ENCODE measurements at regions not wholly inside any gene's neighbourhood (a gene's known extent, or its start where the extent isn't known, plus 50 kb on each side); places are given as distances from the start of the nearest gene placed in this dataset.

GRCh38 chr2:211070547-211070946, 514.1 kb downstream of the CPS1 start:
- DNase-seq = no peak

GRCh38 chr2:211077216-211077767, 520.9 kb downstream of the CPS1 start:
- DNase-seq = no peak

GRCh38 chr2:211084352-211084751, 528.0 kb downstream of the CPS1 start:
- DNase-seq = no peak

GRCh38 chr2:211085056-211085680, 528.8 kb downstream of the CPS1 start:
- DNase-seq = peak; percentile 44

GRCh38 chr2:211086049-211086448, 529.6 kb downstream of the CPS1 start:
- DNase-seq = no peak

GRCh38 chr2:211089127-211089526, 532.7 kb downstream of the CPS1 start:
- no peak for DNase-seq

GRCh38 chr2:211093743-211094303, 537.4 kb downstream of the CPS1 start:
- DNase-seq = no peak

GRCh38 chr2:211103989-211104388, 547.6 kb downstream of the CPS1 start:
- no peak for DNase-seq

GRCh38 chr2:211113334-211114175, 557.2 kb downstream of the CPS1 start:
- DNase-seq = no peak

- no peak for DNase-seq
Measured at GRCh38 chr2:211114826-211115455, 558.5 kb downstream of the CPS1 start.

GRCh38 chr2:211117026-211117425, 560.6 kb downstream of the CPS1 start:
- DNase-seq = no peak

GRCh38 chr2:211126256-211126655, 569.9 kb downstream of the CPS1 start:
- DNase-seq = no peak

GRCh38 chr2:211127501-211127900, 571.1 kb downstream of the CPS1 start:
- no peak for DNase-seq

GRCh38 chr2:211128287-211128686, 571.9 kb downstream of the CPS1 start:
- no peak for DNase-seq

GRCh38 chr2:211129798-211130197, 573.4 kb downstream of the CPS1 start:
- no peak for DNase-seq

GRCh38 chr2:211132046-211132445, 575.6 kb downstream of the CPS1 start:
- no peak for DNase-seq

GRCh38 chr2:211132573-211132972, 576.2 kb downstream of the CPS1 start:
- DNase-seq = no peak

- DNase-seq = no peak
Measured at GRCh38 chr2:211133766-211134165, 577.4 kb downstream of the CPS1 start.

GRCh38 chr2:211138551-211138950, 582.2 kb downstream of the CPS1 start:
- DNase-seq = no peak

GRCh38 chr2:211141646-211142045, 585.2 kb downstream of the CPS1 start:
- DNase-seq = no peak

GRCh38 chr2:211144078-211144477, 587.7 kb downstream of the CPS1 start:
- no peak for DNase-seq

- DNase-seq = no peak
Measured at GRCh38 chr2:211144974-211145665, 588.7 kb downstream of the CPS1 start.

GRCh38 chr2:211149731-211150130, 593.3 kb downstream of the CPS1 start:
- DNase-seq = no peak

Measured in activated CD4-positive, alpha-beta T cell treated with anti-CD3 and anti-CD28 coated beads, Interleukin-2, Interleukin-6, amounts not matched to agents 100 ng/mL and 50 ng/mL, durations not matched to agents 16 hours and 8 hours (primary cell).